PC-3 (cell line): ENCODE measurements at regions not wholly inside any gene's neighbourhood (a gene's known extent, or its start where the extent isn't known, plus 50 kb on each side); places are given as distances from the start of the nearest gene placed in this dataset.

Experiments used
- ATAC-seq: fragments of 200-7000 bp; cut with Tn5 transposase; 2 replicates; pipeline ENCODE4 v1.9.1; 2020; ENCODE audit warnings: mild to moderate bottlenecking, moderate library complexity
- BruUV-seq: library from RNA; stranded (reverse); fragments of 400-500 nt; replicated peaks from 2 replicates; lab custom pipeline; 2021; lab: Mats Ljungman, UMichigan
- CTCF ChIA-PET: fragments of 300-600 bp; sonication (Branson Sonifier 250); formaldehyde crosslinking; loops from one replicate; lab custom pipeline; 2022; ENCODE audit warnings: antibody characterized with exemption; lab: Charles Lee
- POLR2A ChIA-PET: fragments of 300-600 bp; sonication (Branson Sonifier 250); formaldehyde crosslinking; loops from one replicate; lab custom pipeline; 2022; ENCODE audit warnings: antibody characterized with exemption; ENCODE audit not compliant: unreplicated experiment; lab: Charles Lee
- DNase-seq: peaks from one replicate; pipeline ENCODE4 v3.0.0-alpha.2; 2015
- H2AFZ ChIP-seq: fragments of 300-600 bp; sonication (generic); 2 replicates; pipeline ENCODE4 v1.6.0; 2016; ENCODE audit warnings: antibody characterized with exemption, low read length
- H3F3A ChIP-seq: fragments of 300-600 bp; sonication (generic); one replicate; pipeline ENCODE4 v1.6.0; 2017; ENCODE audit warnings: antibody characterized with exemption, low read length, control low read depth, mild to moderate bottlenecking; ENCODE audit not compliant: unreplicated experiment
- H3K27ac ChIP-seq: fragments of 300-600 bp; sonication (generic); 2 replicates; pipeline ENCODE4 v1.5.1; 2016; ENCODE audit warnings: mild to moderate bottlenecking, low read length
- H3K27me3 ChIP-seq: fragments of 300-600 bp; sonication (generic); 2 replicates; pipeline ENCODE4 v1.6.1; 2016; ENCODE audit warnings: low read length, mixed read lengths
- H3K36me3 ChIP-seq: fragments of 300-600 bp; sonication (generic); 2 replicates; pipeline ENCODE4 v1.6.1; 2016; ENCODE audit warnings: low read depth, mixed run types, low read length, mixed read lengths
- H3K4me1 ChIP-seq: fragments of 300-600 bp; sonication (generic); 2 replicates; pipeline ENCODE4 v1.5.1; 2016; ENCODE audit warnings: low read length; ENCODE audit not compliant: insufficient read depth
- H3K4me2 ChIP-seq: fragments of 300-600 bp; sonication (generic); 2 replicates; pipeline ENCODE4 v1.6.0; 2016; ENCODE audit warnings: low read length
- H3K4me3 ChIP-seq: fragments of 300-600 bp; sonication (generic); 2 replicates; pipeline ENCODE4 v1.5.1; 2016; ENCODE audit warnings: mild to moderate bottlenecking, low read length, mixed read lengths
- H3K79me2 ChIP-seq: fragments of 300-600 bp; sonication (generic); 2 replicates; pipeline ENCODE4 v1.6.1; 2017; ENCODE audit warnings: low read length, mixed read lengths
- H3K9ac ChIP-seq: fragments of 300-600 bp; sonication (generic); 2 replicates; pipeline ENCODE4 v1.6.0; 2016; ENCODE audit warnings: mild to moderate bottlenecking, low read length
- H3K9me2 ChIP-seq: fragments of 300-600 bp; sonication (generic); replicated peaks from 2 replicates; pipeline ENCODE4 v1.6.1; 2016; ENCODE audit warnings: mixed run types, low read length, mixed read lengths
- H3K9me3 ChIP-seq: fragments of 300-600 bp; sonication (generic); 2 replicates; pipeline ENCODE4 v1.6.1; 2016; ENCODE audit warnings: low read length, mixed read lengths
- H4K20me1 ChIP-seq: fragments of 300-600 bp; sonication (generic); 2 replicates; pipeline ENCODE4 v1.6.1; 2016; ENCODE audit warnings: low read length, mixed read lengths
- EZH2 ChIP-seq: fragments of 300-600 bp; sonication (generic); IDR thresholded peaks from one replicate; pipeline ENCODE4 v1.6.1; 2017; ENCODE audit warnings: antibody characterized with exemption, mild to moderate bottlenecking, low read length; ENCODE audit not compliant: unreplicated experiment
- EZH2phosphoT487 ChIP-seq: fragments of 300-600 bp; sonication (generic); IDR thresholded peaks from 2 replicates; pipeline ENCODE4 v1.6.1; 2018; ENCODE audit warnings: mild to moderate bottlenecking, antibody characterized with exemption, low read length, borderline replicate concordance
- intact Hi-C: fragments of 100-400 bp; cut with micrococcal nuclease; formaldehyde crosslinking; loops from 2 replicates; pipeline ENCODE4 v1.9.0; 2023
- TF ChIP-seq, protein P1 (sequence below): fragments of 300-600 bp; sonication (generic); conservative IDR thresholded peaks from 2 replicates; pipeline ENCODE4 v1.5.1; 2017; ENCODE audit warnings: antibody characterized with exemption, low read depth, mild to moderate bottlenecking, low read length

DNA sequence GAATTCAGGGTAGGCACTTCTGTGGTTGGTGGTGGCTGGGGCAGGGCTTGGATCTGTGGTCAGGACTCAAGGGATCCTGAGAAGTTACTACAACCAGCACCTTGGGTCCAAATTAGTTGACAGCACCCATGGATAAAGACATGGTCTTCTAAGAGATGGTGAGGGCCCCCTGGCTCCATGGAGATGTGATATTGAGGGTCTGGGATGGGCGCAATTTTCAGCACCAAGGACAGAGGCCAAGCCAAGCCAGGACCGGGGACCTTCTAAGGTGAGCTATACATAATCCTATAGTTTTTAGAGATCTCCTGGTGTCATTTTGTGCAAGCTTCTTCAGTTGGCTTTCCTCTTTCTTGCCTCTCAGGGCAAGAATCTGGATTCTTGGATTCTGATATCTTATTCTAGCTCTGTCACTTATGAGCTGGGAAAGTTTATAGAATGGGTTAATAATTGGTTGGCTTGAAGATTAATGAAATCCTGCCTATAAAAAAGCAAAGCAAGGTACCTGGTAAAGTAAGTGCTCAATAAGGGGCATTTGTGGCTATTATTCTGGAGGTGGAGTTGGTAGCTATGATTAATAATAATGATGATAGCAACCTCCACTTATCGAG, 130.1 kb upstream of the LHX5 start:
- no TSS peak for BruUV-seq
- CTCF ChIA-PET: no interaction called here
- DNase-seq: peak; percentile 17

DNA sequence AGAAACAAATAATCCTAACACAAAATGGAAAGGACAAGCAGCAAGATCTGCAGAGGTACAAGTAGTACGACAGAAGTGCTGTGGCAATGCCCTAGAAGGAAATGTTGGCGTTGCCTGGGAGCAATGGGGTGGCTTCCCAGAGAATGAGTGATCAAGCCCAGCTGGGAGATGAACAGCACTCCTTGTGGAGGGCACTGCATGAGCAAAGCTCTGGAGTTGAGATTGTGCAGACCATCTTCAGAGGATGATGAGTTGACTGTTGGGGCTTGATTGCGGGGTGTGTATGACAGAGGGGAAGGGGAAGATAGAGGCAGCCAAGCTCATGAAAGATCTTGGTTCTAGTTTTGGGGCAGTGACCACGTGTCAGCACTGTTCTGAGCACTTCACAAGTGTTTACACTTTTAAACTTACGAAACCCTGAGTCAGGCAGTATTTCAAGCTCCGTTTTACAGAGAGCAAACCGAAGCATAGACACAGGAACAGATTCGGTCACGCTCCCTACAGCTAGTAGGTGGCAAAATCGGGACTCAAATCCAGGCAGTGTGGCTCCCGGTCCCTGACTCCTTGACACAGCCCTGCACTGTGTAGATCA, 127.2 kb upstream of the LHX5 start:
- CTCF ChIA-PET: interaction anchor here (0.6 kb wide), 1 partner anchor 33 kb away, joined by 3 read pairs; no protein-coding TSS in a partner anchor
- ATAC-seq: peak; percentile 29
- intact Hi-C loops: no loop called here

More for the DNA sequence above, 130.1 kb upstream of the LHX5 start:
- Histone ChIP-seq H3K9ac (no peak overlapping the region), H3K4me2 (no peak overlapping the region), H3K4me3 (no peak overlapping the region), H3K4me1 (0 out of 2 replicates have a peak, but pooled peaks cover 4% of the 10 kb centered on the region), H3K36me3 (no peaks in the 10 kb centered on the region), H2AFZ (no peak overlapping the region), H3K9me2 (no peaks in the 10 kb centered on the region), H3F3A (no peaks in the 10 kb centered on the region), H4K20me1 (no peaks in the 10 kb centered on the region), H3K79me2 (no peaks in the 10 kb centered on the region), H3K9me3 (no peaks in the 10 kb centered on the region), H3K27me3 (peaks cover 41% of the 10 kb centered on the region), H3K27ac (no peak overlapping the region)
- TF ChIP-seq, protein P1, sequence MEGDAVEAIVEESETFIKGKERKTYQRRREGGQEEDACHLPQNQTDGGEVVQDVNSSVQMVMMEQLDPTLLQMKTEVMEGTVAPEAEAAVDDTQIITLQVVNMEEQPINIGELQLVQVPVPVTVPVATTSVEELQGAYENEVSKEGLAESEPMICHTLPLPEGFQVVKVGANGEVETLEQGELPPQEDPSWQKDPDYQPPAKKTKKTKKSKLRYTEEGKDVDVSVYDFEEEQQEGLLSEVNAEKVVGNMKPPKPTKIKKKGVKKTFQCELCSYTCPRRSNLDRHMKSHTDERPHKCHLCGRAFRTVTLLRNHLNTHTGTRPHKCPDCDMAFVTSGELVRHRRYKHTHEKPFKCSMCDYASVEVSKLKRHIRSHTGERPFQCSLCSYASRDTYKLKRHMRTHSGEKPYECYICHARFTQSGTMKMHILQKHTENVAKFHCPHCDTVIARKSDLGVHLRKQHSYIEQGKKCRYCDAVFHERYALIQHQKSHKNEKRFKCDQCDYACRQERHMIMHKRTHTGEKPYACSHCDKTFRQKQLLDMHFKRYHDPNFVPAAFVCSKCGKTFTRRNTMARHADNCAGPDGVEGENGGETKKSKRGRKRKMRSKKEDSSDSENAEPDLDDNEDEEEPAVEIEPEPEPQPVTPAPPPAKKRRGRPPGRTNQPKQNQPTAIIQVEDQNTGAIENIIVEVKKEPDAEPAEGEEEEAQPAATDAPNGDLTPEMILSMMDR: no peak
- TF ChIP-seq EZH2 (no peak), EZH2phosphoT487 (no peak)
- POLR2A ChIA-PET: no interaction called here
- intact Hi-C loops: no loop called here
- no peak for ATAC-seq

More for the DNA sequence above, 127.2 kb upstream of the LHX5 start:
- H3F3A ChIP-seq: no peaks in the 10 kb centered on the region
- POLR2A ChIA-PET: no interaction called here
- no TSS peak for BruUV-seq
- H3K79me2 ChIP-seq: no peaks in the 10 kb centered on the region
- H3K4me2 ChIP-seq: peak overlapping the region; percentile 58
- TF ChIP-seq EZH2 (no peak), EZH2phosphoT487 (no peak)
- TF ChIP-seq, protein P1: no peak
- DNase-seq: no peak
- H3K9ac ChIP-seq: no peak overlapping the region
- H3K36me3 ChIP-seq: no peaks in the 10 kb centered on the region
- H3K9me3 ChIP-seq: no peaks in the 10 kb centered on the region
- 0 out of 2 replicates have a peak overlapping the region, but pooled peaks have one; percentile 9 for H3K4me3 ChIP-seq
- 0 out of 2 replicates have a peak, but pooled peaks cover 4% of the 10 kb centered on the region for H3K4me1 ChIP-seq
- H3K27me3 ChIP-seq: peaks cover 43% of the 10 kb centered on the region
- no peaks in the 10 kb centered on the region for H3K9me2 ChIP-seq
- H4K20me1 ChIP-seq: no peaks in the 10 kb centered on the region
- no peak overlapping the region for H2AFZ ChIP-seq
- H3K27ac ChIP-seq: no peak overlapping the region
